CD4-positive, alpha-beta T cell treated with Interleukin-10 for 1 hour (primary cell): ENCODE measurements at regions not wholly inside any gene's neighbourhood (a gene's known extent, or its start where the extent isn't known, plus 50 kb on each side); places are given as distances from the start of the nearest gene placed in this dataset.

Experiments
- DNase-seq: peaks from one replicate; pipeline ENCODE4 v3.0.0-alpha.2; 2020

- no peak for DNase-seq
These were observed 272.1 kb upstream of the RND3 start for GRCh38 chr2:150759531-150759930.

DNA sequence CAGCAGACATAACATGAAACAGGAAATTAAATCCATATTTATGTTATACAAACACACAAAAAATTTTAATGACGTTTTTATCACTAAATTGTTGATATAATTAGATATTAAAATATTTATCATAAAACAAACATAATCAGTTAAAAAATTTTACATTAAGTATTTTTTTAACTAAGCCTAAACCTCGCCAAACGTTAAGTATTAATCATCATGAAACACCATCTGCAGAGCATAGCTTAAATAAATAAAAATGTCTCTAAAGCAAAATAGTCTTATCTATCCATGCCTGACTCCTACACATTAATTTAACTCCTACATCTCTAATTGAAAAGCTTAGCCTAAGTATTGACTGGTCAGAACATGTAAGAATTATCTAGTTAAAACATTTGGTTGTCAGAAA is 271.6 kb upstream of the RND3 start:
- no peak for DNase-seq

DNA sequence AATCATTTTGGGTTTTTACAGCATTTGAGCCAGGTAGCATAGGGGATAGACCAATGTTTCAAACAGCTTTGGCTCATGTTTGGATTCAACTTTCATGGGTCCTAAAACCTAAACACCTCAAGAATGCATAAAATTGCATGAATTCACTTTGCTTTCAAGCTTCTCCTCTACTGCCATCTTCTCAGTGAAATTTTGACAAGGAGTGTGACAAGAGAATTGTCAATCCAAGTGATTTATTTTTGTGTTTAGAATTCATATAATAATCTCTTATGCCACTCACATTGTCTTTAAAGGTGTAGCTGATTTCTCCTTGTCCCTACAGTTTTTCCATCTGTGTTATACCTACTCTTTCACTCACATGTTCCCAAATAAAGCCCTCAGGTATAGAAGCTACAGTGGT is 264.8 kb upstream of the RND3 start:
- no peak for DNase-seq

GRCh38 chr2:150750720-150751119 is 263.3 kb upstream of the RND3 start:
- DNase-seq: no peak

GRCh38 chr2:150742094-150742493 is 254.6 kb upstream of the RND3 start:
- DNase-seq: no peak

DNA sequence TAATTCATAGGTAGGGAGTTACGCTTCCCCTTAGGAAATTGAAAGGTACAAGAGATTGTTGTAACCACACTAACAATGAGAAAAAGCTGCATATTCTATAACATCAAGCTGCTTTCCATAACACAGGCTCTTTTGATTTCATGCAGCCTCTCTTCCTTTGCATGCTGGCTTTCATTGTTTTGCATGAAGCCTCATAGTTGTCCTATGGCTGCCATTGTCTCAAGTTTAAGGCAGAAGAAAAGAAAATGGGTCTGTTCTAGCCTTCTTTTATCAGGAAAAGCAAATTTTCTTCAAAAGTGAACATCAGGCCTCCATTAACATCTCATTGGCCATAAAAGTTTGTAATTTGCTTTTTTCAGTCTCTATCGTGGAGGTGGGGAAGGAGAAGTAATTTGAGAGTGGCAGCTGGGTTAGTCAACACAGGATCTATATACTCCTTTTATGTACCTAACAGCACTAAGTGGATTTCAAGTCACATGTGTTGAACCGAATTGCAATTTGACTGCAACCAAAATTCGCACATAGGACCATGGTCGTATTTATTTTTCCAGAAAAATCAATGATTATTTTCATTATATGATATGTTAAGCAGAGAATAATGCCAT is 248.5 kb upstream of the RND3 start:
- no peak for DNase-seq

GRCh38 chr2:150733051-150733618 is 245.7 kb upstream of the RND3 start:
- DNase-seq: no peak

- no peak for DNase-seq
These were observed 245.0 kb upstream of the RND3 start for GRCh38 chr2:150732491-150732890.

- DNase-seq: no peak
These were observed 244.6 kb upstream of the RND3 start for GRCh38 chr2:150732064-150732463.

DNA sequence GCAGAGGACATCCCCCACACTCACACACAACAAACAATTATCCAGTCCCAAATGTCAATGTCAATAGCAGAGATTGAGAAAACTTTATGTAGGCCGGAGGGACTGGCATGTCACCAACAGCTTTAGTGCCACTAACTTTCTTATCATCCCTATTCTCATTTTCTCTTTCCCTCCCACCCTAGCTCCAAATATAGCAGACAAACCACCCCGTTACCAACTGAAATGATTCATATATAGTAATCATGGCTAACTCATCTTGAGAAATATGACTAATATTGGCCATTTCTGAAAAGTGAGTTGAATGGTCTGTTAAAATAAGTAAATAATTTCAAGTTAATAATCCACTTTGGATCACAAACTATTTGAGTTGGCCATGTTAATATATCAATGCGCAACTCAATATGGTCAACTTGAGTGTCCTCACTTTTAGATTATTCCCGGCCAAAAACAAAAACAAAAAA is 242.1 kb upstream of the RND3 start:
- no peak for DNase-seq

- DNase-seq: no peak
These were observed 230.8 kb upstream of the RND3 start for GRCh38 chr2:150718280-150718679.

DNA sequence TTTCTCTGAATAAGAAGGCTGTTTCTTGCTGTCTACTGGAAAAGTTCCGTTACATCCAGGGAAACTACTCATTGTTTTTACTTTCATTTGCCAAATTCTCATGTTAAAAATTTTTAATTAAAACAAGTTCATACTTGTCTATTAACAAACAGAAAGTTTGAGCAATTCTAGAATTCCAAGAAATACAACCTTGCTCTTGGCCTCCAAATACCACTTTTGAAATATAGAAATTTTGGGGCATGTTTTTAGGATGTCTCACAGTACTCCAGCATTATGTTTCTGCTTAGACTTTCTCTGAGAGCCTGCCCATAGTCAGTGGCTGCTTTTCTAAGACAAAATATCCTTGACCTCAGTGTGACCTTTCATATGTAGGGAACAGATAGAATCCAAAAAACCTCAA is 228.7 kb upstream of the RND3 start:
- no peak for DNase-seq

DNA sequence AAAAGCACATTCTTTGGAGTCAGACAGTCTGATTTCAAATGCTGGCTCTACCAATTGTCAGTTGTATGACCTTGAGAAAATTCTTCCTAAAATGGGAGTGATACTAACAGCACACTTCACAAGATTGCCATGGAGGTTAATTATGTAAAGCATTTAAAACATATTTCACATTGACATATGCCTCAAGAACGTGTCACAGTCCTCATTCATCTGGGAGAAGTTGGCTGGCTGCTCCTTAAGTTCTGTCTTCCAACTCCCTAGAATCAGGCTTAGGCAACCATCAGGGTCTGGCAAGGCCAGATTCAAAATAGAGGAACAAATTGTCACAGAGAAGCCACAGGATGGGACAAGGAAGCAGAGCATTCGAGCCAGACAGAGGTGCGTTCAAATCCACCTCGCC is 228.0 kb upstream of the RND3 start:
- no peak for DNase-seq

- no peak for DNase-seq
These were observed 223.4 kb upstream of the RND3 start for GRCh38 chr2:150710916-150711315.

DNA sequence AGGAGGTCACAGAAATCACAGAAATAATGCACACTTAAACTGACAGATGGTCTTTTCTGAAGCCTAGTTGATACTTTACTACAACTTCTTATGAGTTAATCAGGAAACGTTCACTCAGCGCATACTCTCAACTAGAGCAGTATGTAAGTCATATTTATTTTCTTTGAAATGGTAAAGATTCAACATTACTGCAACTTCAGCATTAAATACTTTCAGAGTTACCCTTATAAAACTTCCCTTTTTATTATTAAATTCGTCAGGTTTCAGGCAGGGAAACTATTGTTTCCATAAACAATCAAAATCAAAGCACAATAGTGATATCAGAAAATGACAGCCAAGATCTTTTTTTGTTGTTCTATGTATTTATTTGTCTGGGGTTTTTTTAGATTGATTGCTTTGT is 222.6 kb upstream of the RND3 start:
- DNase-seq: no peak

GRCh38 chr2:150706561-150706960 is 219.1 kb upstream of the RND3 start:
- no peak for DNase-seq

DNA sequence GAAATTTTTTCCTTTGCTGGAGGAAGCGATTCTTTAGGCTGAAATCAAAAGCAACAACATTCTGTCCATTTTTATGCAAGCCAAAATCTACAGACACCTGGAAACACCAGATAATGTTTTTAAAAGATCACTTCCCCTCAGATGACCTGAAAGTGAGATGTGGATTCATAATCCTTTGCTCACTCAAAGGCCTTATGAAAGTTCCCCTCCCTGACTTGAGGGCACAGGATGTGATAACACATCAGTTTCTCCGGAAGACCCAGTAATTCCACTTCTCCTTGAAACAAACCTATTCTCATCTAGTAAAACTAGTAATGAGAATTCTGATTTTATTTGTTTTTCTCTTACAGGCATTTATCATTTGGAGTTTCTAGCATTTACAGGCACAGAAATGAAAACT is 218.3 kb upstream of the RND3 start:
- no peak for DNase-seq

DNA sequence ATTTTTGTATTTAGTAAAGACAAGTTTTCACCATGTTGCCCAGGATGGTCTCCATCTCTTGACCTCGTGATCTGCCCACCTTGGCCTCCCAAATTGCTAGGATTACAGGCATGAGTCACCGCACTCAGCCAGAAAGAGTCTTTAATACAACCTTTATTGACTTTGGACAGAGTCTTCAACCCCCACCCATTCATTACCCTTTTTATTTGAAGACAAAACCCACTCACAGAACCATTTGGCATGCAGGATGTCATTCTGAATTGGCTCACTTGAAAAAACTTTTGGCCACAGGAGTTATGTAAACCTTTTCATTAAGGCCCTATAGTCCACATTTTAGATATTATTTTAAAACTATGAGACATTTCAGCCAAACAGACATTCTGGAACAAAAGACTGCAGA is 217.9 kb upstream of the RND3 start:
- no peak for DNase-seq

DNA sequence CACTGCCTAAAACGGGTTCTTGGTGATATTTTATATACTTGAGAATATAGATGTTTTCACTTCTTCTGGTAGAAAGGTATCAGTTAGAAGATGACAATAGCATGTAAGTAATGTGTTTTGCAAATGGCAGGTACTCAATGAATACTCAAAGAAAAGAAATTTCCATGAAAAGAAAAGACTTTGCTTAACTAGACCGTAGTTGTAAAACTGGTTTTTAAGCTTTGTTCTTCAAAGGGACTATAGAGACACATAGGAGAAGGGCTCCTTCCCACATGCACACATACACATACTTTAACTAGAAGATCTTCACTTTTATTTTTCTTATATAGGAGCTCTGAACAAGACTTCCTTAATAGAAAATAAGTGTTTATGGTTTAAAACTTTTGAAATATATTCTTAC is 215.3 kb upstream of the RND3 start:
- DNase-seq: no peak

- no peak for DNase-seq
These were observed 213.5 kb upstream of the RND3 start for GRCh38 chr2:150700666-150701580.

DNA sequence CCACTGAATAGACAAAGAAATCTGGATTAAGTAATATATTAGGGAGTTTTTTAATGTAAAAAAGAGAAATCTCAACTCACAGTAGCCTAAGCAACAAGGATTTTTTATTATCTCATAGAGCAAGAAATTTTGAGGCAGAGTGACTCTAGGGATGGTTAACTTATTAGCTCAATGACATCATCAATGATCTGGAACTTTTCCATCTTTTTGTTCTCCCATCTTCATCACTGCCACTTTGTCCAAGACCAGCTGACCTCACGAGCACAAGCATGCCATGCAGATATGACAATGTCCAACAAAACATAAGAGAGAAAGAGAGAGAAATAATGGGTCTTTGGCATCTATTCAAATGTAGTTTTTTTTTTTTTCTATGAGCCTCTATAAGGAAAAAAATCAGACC is 211.8 kb upstream of the RND3 start:
- no peak for DNase-seq

- DNase-seq: no peak
These were observed 210.7 kb upstream of the RND3 start for GRCh38 chr2:150698016-150698661.

GRCh38 chr2:150697596-150697995 is 210.1 kb upstream of the RND3 start:
- no peak for DNase-seq
